ENCODE measurements at regions not wholly inside any gene's neighbourhood (a gene's known extent, or its start where the extent isn't known, plus 50 kb on each side); places are given as distances from the start of the nearest gene placed in this dataset.

DNA sequence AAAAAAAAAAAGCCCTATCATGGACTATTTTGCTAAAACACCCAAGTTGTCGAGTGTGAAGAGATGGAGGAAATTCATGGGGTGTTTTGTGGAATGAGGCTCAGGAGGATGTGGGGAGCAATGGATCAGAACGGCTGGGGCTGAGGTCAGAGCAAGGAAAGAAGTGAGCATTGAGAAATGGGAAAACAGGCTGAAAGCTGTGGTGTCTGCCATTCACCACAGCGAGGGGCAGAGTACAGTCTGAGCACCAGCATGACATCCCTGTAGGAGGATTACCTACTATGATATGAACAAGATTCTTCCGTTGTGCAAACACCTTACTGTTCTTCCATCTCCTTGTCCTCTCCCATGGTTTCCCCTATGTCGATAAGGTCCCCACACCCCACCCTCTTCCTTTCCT, 193.1 kb downstream of the TMEM114 start:
- no peak for DNase-seq (ENCODE audit: extremely low spot score)
- TF ChIP-seq CTCF (IDR thresholded peaks at IDR 0.05; ENCODE audit: control extremely low read depth, extremely low read depth, low read depth, missing control alignments): no peak
- ChIA-PET POLR2A (no interaction called here), CTCF (no interaction called here)

DNA sequence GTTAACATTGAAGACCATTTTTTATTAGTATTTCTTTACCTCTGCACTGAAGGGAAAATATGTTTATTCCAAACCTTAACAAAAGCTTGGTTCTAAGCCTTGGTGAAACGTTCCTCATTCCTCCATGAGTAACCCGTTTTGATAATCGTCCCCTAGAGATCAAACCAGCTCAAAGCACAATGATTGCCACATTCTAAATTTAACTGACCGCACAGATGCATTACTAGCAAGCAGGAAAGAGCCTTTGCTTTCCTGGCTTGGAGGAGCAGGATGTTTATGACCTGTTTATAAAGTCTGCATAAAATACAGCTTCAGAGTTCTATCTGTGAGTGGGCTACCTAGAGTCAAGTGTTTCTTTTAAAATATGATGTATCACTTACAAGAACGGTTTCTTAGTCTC, 193.8 kb downstream of the TMEM114 start:
- ChIA-PET CTCF (interaction anchor here (1.3 kb wide), 1 partner anchor 34 kb away, joined by 4 read pairs; no protein-coding TSS in a partner anchor), POLR2A (no interaction called here)
- no peak for DNase-seq (ENCODE audit: extremely low spot score)
- no peak for TF ChIP-seq CTCF (IDR thresholded peaks at IDR 0.05; ENCODE audit: control extremely low read depth, extremely low read depth, low read depth, missing control alignments)

DNA sequence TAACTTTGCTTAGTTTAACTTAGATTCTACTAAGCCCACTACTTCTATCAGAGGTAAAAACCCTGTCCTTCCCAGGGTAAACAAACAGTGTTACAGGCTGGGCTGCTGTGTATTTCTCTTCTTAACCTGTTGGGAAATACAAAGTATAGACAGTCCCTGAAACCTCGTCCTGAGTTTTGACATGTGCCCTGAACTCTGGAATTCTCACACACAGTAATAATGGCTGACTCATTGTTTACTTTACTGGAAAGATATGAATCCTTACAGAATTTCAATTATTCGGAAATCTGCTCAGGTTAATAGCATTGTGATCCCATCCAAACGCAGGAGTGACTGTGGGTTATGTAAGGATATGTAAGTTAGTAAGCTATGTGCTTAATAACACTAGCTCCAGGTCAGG, 199.1 kb downstream of the TMEM114 start:
- ChIA-PET CTCF (no interaction called here), POLR2A (no interaction called here)
- DNase-seq (ENCODE audit: extremely low spot score): no peak
- TF ChIP-seq CTCF (IDR thresholded peaks at IDR 0.05; ENCODE audit: control extremely low read depth, extremely low read depth, low read depth, missing control alignments): no peak

GRCh38 chr16:8388684-8389083, 201.6 kb downstream of the TMEM114 start:
- POLR2A ChIA-PET: no interaction called here
- CTCF ChIA-PET: no interaction called here

DNA sequence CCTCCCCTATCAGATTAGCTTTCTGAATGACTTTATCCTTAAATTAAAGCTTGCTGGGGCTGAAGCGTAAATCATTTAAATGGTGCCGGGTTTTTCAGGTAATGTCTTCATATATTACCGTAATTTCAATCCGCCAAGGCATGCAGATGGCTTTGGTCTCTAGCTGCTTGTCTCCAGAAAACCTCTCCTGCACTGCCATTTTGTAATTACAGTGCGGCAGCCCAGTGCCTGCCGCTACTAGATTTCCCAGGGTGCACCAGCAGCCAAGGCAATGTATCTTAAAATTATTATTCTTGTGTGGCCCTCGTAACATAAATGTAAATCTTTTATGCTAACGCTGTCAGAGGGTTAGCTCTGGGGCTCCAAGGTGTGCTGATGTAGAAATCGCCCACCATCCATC, 208.5 kb downstream of the TMEM114 start:
- TF ChIP-seq CTCF (IDR thresholded peaks at IDR 0.05; ENCODE audit: control extremely low read depth, extremely low read depth, low read depth, missing control alignments): no peak
- POLR2A ChIA-PET: no interaction called here
- CTCF ChIA-PET: interaction anchor here (1.5 kb wide), 1 partner anchor 11 kb away, joined by 7 read pairs; no protein-coding TSS in a partner anchor
- no peak for DNase-seq (ENCODE audit: extremely low spot score)

More at GRCh38 chr16:8388684-8389083, 201.6 kb downstream of the TMEM114 start:
- TF ChIP-seq CTCF (IDR thresholded peaks at IDR 0.05; ENCODE audit: control extremely low read depth, extremely low read depth, low read depth, missing control alignments): no peak
- DNase-seq (ENCODE audit: extremely low spot score): no peak

GRCh38 chr16:8380311-8380710, 210.0 kb downstream of the TMEM114 start:
- no peak for DNase-seq (ENCODE audit: extremely low spot score)
- ChIA-PET CTCF (interaction anchor here (0.9 kb wide), 1 partner anchor 9 kb away, joined by 3 read pairs; no protein-coding TSS in a partner anchor), POLR2A (no interaction called here)
- TF ChIP-seq CTCF (IDR thresholded peaks at IDR 0.05; ENCODE audit: control extremely low read depth, extremely low read depth, low read depth, missing control alignments): no peak

GRCh38 chr16:8377864-8378263, 212.4 kb downstream of the TMEM114 start:
- DNase-seq (ENCODE audit: extremely low spot score): no peak
- POLR2A ChIA-PET: no interaction called here
- no peak for TF ChIP-seq CTCF (IDR thresholded peaks at IDR 0.05; ENCODE audit: control extremely low read depth, extremely low read depth, low read depth, missing control alignments)
- CTCF ChIA-PET: no interaction called here
